Fibroblast of pulmonary artery (primary cell): ENCODE measurements at regions not wholly inside any gene's neighbourhood (a gene's known extent, or its start where the extent isn't known, plus 50 kb on each side); places are given as distances from the start of the nearest gene placed in this dataset.

Source experiments
- DNase-seq: peaks from one replicate; pipeline ENCODE4 v3.0.0-alpha.2; 2010; ENCODE audit warnings: low read depth
- H3K4me3 ChIP-seq: replicated peaks from 2 replicates; pipeline ENCODE4 v1.5.1; 2011; ENCODE audit warnings: low read depth, mild to moderate bottlenecking, control low read depth, low read length, moderate library complexity
- CTCF ChIP-seq: IDR thresholded peaks from 2 replicates; pipeline ENCODE4 v1.5.1; 2011; ENCODE audit warnings: mild to moderate bottlenecking, control low read depth, low read length, inconsistent platforms; ENCODE audit errors: missing control alignments

- TF ChIP-seq CTCF: no peak
- H3K4me3 ChIP-seq: no peak overlapping the region
- DNase-seq: no peak
Observed at GRCh38 chr2:151159109-151159662, 102.5 kb downstream of the RBM43 start.

DNA sequence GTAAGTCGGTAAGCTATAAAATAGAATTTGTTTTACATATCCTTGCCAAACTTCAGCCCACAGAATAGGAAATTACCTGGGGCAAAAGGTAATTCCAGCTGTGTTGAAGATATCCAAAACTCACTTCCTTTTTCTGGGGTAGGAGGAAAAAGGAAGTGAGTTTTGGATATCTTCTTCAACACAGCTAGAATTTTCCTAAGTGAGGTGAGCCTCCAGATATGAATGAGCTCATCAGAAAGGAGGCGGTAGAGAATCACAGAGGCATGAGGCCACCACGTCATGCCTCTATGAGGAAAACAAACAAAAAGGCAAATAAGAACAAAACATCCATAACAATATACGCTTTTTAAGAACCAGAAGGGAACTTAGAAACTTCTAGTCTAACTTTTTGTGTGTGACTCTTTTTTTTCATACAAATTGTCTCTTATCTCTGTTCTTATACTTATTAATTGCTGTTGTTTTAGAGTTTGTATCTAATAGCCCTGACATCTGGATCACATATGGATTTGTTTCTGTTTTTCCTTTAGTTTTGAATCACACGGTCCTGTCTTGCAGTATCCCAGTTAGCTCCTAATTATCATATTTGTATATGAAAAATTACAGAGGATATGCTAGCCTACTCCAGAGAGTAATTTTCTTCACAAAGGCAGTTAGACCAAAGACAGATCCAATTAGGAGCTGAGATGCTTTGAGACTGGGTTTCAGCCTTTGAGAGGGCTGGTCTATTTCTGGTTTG lies 104.5 kb downstream of the RBM43 start:
- no peak for TF ChIP-seq CTCF
- no peak overlapping the region for H3K4me3 ChIP-seq
- DNase-seq: peak; percentile 3

GRCh38 chr2:151156431-151156830 lies 105.2 kb downstream of the RBM43 start:
- no peak for TF ChIP-seq CTCF
- H3K4me3 ChIP-seq: no peak overlapping the region
- peak; percentile 5 for DNase-seq

DNA sequence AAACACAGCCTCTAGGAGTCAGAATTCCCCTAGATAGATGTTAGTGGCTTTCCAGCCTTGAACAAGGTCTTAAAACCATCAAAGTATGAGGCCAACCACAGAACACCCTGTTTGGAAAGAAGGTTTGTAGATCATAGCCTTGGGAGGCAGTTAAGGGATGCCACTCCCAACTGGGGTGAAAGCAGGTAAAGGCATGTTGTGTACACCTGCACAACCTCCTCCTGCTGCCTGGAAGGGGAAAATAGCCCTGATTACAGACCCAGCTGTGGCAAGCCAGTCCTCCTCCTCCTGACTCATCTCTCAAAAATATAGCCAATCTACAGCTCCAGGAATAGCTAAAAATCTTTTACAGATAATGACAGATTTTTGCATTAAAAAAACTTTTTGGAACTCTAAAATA lies 108.1 kb downstream of the RBM43 start:
- TF ChIP-seq CTCF: no peak
- DNase-seq: no peak

DNA sequence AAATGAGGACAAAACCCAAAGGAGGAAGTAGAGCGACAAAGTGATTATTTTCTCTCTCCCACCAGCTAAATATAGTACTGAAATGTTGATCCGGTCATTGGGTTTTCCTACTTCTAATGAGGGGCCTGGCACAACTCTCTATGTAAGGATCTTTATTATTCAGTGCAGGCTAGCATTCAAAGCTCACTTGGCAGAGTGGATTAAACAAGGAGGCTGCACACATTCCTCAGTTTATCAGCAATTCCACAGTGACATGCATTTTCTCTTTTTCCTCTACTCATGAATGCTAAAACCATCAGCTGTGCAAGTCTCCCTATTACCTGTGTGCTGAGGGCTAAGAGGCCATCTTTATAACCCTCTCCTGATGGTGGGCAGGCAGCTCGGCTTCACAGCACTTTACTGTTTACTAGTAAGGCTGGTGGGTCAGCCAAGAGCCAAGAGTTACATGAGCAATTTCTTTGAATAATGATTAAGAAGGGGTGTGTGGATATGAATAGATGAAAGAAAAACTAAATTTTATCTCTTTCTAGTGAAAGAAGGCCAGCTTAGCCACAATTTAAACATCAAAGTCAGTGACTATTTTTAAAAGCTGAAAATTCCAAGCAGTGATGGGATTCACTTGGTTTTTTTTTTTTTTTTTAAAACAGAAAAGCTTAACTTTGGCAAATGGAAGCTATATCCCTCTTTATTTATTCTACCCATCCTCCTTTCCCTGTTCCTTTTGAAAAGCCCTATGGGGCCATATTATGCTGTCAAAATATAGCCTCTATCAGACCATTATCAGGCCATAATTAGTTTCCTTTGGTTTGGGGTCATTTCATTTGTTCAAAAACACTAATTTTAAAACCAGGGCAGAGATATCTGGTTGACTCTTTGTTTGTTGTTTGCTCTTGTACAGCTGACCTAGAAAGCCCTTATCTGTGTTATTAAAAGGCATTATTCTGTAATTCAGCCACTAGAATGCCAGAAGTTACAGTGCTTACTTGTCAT lies 111.0 kb downstream of the RBM43 start:
- no peak overlapping the region for H3K4me3 ChIP-seq
- no peak for TF ChIP-seq CTCF
- DNase-seq: no peak

More for the DNA sequence above, 108.1 kb downstream of the RBM43 start:
- no peak overlapping the region for H3K4me3 ChIP-seq

DNA sequence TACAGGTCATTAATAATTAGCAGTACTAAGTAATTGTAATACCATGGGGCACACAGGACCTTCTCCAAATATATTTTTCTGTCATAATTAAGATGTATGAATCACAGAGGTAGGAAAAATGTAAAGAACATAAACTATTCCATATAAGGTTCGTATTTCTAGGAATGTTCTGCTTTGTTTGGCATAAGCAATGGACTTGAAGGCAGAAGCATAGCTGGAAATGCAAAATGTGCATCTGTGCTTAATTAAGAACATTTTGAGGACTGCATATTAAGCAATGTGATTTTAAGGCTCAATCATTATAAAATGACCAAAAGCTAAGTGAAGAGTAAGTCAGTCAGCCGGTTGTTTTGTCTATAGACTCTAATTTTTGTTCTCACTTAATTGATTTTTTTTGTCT lies 123.2 kb downstream of the RBM43 start:
- H3K4me3 ChIP-seq: no peak overlapping the region
- TF ChIP-seq CTCF: no peak
- peak; percentile 4 for DNase-seq
